DND-41 (cell line): ENCODE measurements at regions not wholly inside any gene's neighbourhood (a gene's known extent, or its start where the extent isn't known, plus 50 kb on each side); places are given as distances from the start of the nearest gene placed in this dataset.

Source experiments
- ATAC-seq: fragments of 200-7000 bp; cut with Tn5 transposase; 3 replicates; pipeline ENCODE4 v1.9.1; 2021; ENCODE audit warnings: low read depth; ENCODE audit not compliant: insufficient read depth
- DNase-seq: peaks from one replicate; pipeline ENCODE4 v3.0.0-alpha.2; 2020
- H2AFZ ChIP-seq: 2 replicates; pipeline ENCODE4 v1.6.0; 2012; ENCODE audit warnings: low read depth, low read length
- H3K27ac ChIP-seq: 2 replicates; pipeline ENCODE4 v1.5.1; 2012; ENCODE audit warnings: low read length, inconsistent platforms
- H3K27me3 ChIP-seq: fragments of 200-600 bp; sonication (generic); 2 replicates; pipeline ENCODE4 v1.6.0; 2012; ENCODE audit warnings: low read length, mild to moderate bottlenecking, inconsistent platforms; ENCODE audit not compliant: insufficient read depth, poor library complexity
- H3K36me3 ChIP-seq: 2 replicates; pipeline ENCODE4 v1.5.1; 2012; ENCODE audit warnings: low read length, inconsistent platforms; ENCODE audit not compliant: insufficient read depth
- H3K4me1 ChIP-seq: 2 replicates; pipeline ENCODE4 v1.5.1; 2012; ENCODE audit warnings: mild to moderate bottlenecking, low read length; ENCODE audit not compliant: insufficient read depth
- H3K4me2 ChIP-seq: 2 replicates; pipeline ENCODE4 v1.6.0; 2012; ENCODE audit warnings: mild to moderate bottlenecking, moderate library complexity, low read length, inconsistent platforms; ENCODE audit not compliant: insufficient read depth
- H3K4me3 ChIP-seq, 2 experiments: fragments of 200-600 bp in 1 of 2; shearing (Covaris generic) in 1 of 2; 2 replicates each; pipeline ENCODE4 v1.5.1; 2012 to 2016; ENCODE audit warnings: inconsistent platforms in 2 of 2, low read length in 2 of 2, mild to moderate bottlenecking in 2 of 2, low read depth in 1 of 2, moderate library complexity in 1 of 2
- H3K79me2 ChIP-seq: 2 replicates; pipeline ENCODE4 v1.6.0; 2012; ENCODE audit warnings: low read length, inconsistent platforms; ENCODE audit not compliant: insufficient read depth
- H3K9ac ChIP-seq: 2 replicates; pipeline ENCODE4 v1.6.0; 2012; ENCODE audit warnings: low read depth, mild to moderate bottlenecking, inconsistent platforms, low read length, moderate library complexity
- H3K9me3 ChIP-seq: 2 replicates; pipeline ENCODE4 v1.5.1; 2012; ENCODE audit warnings: low read length, moderate library complexity, mild to moderate bottlenecking, inconsistent platforms; ENCODE audit not compliant: insufficient read depth, severe bottlenecking
- H4K20me1 ChIP-seq: 2 replicates; pipeline ENCODE4 v1.6.0; 2012; ENCODE audit warnings: low read length; ENCODE audit not compliant: insufficient read depth
- EZH2 ChIP-seq: IDR thresholded peaks from 3 replicates; pipeline ENCODE4 v1.6.1; 2012; ENCODE audit warnings: borderline replicate concordance, low read depth, mild to moderate bottlenecking, moderate library complexity, low read length, inconsistent platforms; ENCODE audit not compliant: severe bottlenecking
- TF ChIP-seq, protein P1 (sequence below): IDR thresholded peaks from 2 replicates; pipeline ENCODE4 v1.5.1; 2012; ENCODE audit warnings: borderline replicate concordance, low read length, moderate library complexity, mild to moderate bottlenecking; ENCODE audit not compliant: poor library complexity, severe bottlenecking; ENCODE audit errors: extremely low read depth

DNA sequence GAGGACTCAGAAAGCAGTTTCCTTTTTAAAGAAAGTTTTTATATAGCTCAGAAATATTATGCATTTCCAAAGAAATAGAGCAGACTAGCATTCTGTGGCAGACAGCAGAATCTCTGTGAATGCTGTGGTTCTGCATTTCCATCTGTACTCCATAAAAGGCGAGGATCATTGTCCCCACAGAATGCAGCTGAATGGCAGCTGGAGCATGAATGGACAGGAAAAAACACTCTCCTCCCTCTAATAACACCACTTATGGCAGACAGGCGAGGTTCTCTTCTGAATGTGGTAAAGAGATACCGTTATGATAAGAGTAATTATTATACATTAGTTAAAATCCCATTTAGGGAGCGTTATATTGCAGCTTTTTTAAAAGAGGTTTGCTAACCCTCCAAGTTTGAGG is 81.4 kb upstream of the WLS start:
- DNase-seq: no peak
- Histone ChIP-seq H3K4me2 (no peak overlapping the region), H3K9me3 (no peaks in the 10 kb centered on the region)

DNA sequence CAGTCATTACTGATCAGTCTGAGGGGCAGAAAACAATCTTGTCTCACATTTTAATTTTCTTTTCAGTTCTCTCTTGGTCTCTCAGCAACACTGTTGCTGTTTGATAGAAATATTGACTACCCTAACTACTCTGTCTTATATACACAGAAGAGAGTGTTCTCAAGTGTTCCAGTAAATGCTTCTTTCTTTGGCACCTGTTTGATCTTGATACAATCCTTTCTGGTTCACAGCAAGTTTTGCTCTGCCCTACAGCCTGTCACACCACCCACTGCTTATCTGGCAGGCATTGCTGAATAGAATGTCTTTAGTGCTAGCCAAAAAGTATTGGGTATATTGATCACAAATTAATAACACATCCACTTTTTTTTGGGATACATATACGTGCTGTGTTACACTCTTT is 75.7 kb upstream of the WLS start:
- no peaks in the 10 kb centered on the region for H3K36me3 ChIP-seq
- H3K4me3 ChIP-seq: no peak overlapping the region
- H3K27ac ChIP-seq: no peak overlapping the region
- H3K9me3 ChIP-seq: no peaks in the 10 kb centered on the region
- no peaks in the 10 kb centered on the region for H4K20me1 ChIP-seq
- DNase-seq: no peak
- no peaks in the 10 kb centered on the region for H3K27me3 ChIP-seq
- no peak for ATAC-seq
- H3K79me2 ChIP-seq: no peaks in the 10 kb centered on the region
- H3K4me2 ChIP-seq: no peak overlapping the region
- no peaks in the 10 kb centered on the region for H3K4me1 ChIP-seq
- no peak for TF ChIP-seq EZH2
- TF ChIP-seq, protein P1, sequence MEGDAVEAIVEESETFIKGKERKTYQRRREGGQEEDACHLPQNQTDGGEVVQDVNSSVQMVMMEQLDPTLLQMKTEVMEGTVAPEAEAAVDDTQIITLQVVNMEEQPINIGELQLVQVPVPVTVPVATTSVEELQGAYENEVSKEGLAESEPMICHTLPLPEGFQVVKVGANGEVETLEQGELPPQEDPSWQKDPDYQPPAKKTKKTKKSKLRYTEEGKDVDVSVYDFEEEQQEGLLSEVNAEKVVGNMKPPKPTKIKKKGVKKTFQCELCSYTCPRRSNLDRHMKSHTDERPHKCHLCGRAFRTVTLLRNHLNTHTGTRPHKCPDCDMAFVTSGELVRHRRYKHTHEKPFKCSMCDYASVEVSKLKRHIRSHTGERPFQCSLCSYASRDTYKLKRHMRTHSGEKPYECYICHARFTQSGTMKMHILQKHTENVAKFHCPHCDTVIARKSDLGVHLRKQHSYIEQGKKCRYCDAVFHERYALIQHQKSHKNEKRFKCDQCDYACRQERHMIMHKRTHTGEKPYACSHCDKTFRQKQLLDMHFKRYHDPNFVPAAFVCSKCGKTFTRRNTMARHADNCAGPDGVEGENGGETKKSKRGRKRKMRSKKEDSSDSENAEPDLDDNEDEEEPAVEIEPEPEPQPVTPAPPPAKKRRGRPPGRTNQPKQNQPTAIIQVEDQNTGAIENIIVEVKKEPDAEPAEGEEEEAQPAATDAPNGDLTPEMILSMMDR: no peak
- no peak overlapping the region for H3K9ac ChIP-seq
- no peak overlapping the region for H2AFZ ChIP-seq

More for the DNA sequence above, 81.4 kb upstream of the WLS start:
- H4K20me1 ChIP-seq: no peaks in the 10 kb centered on the region
- H3K27ac ChIP-seq: no peak overlapping the region
- TF ChIP-seq, protein P1: no peak
- TF ChIP-seq EZH2: no peak
- no peaks in the 10 kb centered on the region for H3K27me3 ChIP-seq
- no peak overlapping the region for H3K4me3 ChIP-seq
- H2AFZ ChIP-seq: no peak overlapping the region
- H3K36me3 ChIP-seq: no peaks in the 10 kb centered on the region
- no peaks in the 10 kb centered on the region for H3K79me2 ChIP-seq
- no peaks in the 10 kb centered on the region for H3K4me1 ChIP-seq
- no peak for ATAC-seq
- no peak overlapping the region for H3K9ac ChIP-seq

DNA sequence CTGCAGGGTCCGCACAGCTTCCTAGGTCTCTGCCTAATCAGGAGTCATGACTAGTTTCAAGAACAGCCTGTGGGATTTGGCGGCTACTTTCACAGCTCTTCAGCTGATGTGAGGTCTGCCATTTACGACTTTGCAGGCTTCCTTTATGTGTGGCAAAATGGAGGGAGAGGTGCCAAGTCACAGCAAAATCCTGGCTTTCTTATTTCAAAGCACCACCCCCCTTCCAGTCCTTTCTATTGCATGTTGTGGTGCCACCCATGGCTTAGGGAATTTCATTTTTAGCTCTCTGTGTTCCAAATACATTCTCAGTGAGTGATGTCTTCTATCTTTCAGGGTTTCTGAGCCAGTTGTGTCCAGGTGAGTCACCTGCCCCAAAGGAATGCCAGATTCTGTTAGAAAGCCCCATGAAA is 75.1 kb upstream of the WLS start:
- DNase-seq (no peak), ATAC-seq (no peak)
- Histone ChIP-seq H3K9ac (no peak overlapping the region), H3K9me3 (no peaks in the 10 kb centered on the region), H3K27me3 (no peaks in the 10 kb centered on the region), H3K4me3 (no peak overlapping the region), H3K79me2 (no peaks in the 10 kb centered on the region), H3K4me2 (no peak overlapping the region), H4K20me1 (no peaks in the 10 kb centered on the region), H3K36me3 (no peaks in the 10 kb centered on the region), H3K27ac (no peak overlapping the region), H2AFZ (no peak overlapping the region), H3K4me1 (no peaks in the 10 kb centered on the region)
- TF ChIP-seq, protein P1: no peak
- no peak for TF ChIP-seq EZH2

DNA sequence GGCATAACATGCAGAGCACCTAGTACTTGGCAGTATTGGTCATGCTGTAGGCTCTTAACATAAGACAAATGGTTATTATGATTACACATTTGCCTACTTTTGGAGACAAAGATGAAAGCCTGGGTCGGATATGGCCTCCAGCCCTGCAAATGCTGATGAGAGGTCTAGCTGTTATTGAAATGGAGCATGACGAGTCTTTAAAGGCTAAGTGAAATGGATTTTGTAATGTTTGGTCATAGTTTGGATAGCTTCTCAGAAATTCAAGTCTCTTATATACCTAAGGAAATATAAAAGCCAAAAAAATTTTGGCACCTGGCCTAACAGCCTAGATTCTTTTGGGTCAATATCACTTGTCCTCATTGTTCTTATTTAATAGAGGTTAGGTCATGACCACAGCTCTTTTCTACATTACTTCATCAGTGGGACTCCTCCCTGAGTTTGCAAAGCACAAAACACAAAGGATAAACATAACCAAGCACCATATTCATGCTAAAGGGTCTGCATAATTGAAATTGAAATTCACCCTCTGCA is 69.2 kb upstream of the WLS start:
- Histone ChIP-seq H2AFZ (no peak overlapping the region), H4K20me1 (no peaks in the 10 kb centered on the region), H3K27me3 (no peaks in the 10 kb centered on the region), H3K36me3 (no peaks in the 10 kb centered on the region), H3K9me3 (no peaks in the 10 kb centered on the region), H3K9ac (no peak overlapping the region), H3K4me1 (no peaks in the 10 kb centered on the region), H3K4me2 (no peak overlapping the region), H3K4me3 (no peak overlapping the region), H3K27ac (no peak overlapping the region), H3K79me2 (no peaks in the 10 kb centered on the region)
- TF ChIP-seq EZH2: no peak
- TF ChIP-seq, protein P1: no peak
- DNase-seq: no peak
- ATAC-seq: no peak
